ENCODE measurements at regions not wholly inside any gene's neighbourhood (a gene's known extent, or its start where the extent isn't known, plus 50 kb on each side); places are given as distances from the start of the nearest gene placed in this dataset.

DNA sequence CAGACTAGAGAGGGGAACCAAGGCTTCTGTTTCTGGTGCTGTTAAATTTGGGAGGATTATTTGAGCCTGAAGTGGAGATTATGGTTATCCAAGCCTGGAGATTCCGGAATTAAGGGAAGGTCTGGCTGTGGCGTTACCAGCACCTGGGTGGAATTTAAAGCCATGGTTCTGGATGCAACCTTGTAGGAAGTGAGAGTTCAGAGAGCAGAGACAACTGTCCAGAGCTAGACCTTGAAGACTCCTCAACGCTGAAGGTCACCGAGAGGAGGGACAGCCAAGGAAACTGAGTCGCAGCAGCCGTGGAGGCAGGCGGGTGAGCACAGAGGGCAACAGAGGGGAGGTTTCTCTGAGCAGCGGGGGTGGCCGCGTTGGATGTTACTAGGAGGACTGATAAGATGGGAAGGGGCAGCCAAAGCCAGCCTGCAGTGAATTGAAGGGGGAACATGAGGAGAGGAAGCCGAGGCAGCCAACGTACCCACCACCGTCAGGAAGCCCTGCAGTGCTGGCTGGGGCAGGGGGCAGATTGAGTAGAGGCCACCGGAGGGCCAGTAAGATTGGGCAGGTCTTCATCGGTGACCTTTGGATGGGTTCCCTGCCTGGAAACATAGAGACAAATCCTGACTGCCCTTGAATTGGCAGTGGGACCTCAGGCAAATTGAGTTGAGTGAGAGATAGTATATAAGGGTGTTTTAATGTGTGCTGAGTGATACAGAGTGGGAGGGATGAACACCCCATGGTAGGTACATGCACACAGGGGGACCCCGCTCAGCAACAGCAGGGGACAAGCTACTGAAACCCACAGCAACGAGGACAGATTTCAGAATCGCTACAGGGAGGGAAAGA lies 90.3 kb downstream of the SNX5 start:
- H3K36me3 ChIP-seq (ENCODE audit: insufficient read depth in 1 of 2, low read depth in 1 of 2), result no peaks in the 10 kb centered on the region
- no peaks in the 10 kb centered on the region for H3K9me3 ChIP-seq
- 80 to 82% (median 80%) methylated on average over 18 of the region's 18 CpGs for WGBS, 3 donors
- no peak for TF ChIP-seq CTCF (IDR thresholded peaks at IDR 0.05)
- H3K4me3 ChIP-seq, result no peak overlapping the region
- no peaks in the 10 kb centered on the region for H3K4me1 ChIP-seq
- H3K27me3 ChIP-seq (ENCODE audit: insufficient read depth in 3 of 3, low read length in 2 of 3), result no peaks in the 10 kb centered on the region
- intact Hi-C loops (cut with DNase I), result no loop called here
- no peak for ATAC-seq
- no peak for DNase-seq
- H3K27ac ChIP-seq, result no peak overlapping the region

- Histone ChIP-seq H3K4me3 (no peak overlapping the region), H3K9me3 (no peaks in the 10 kb centered on the region), H3K27me3 (ENCODE audit: insufficient read depth in 3 of 3, low read length in 2 of 3) (no peaks in the 10 kb centered on the region), H3K27ac (no peak overlapping the region), H3K4me1 (no peaks in the 10 kb centered on the region), H3K36me3 (ENCODE audit: insufficient read depth in 1 of 2, low read depth in 1 of 2) (no peaks in the 10 kb centered on the region)
- TF ChIP-seq CTCF (IDR thresholded peaks at IDR 0.05), result no peak
- intact Hi-C loops (cut with DNase I), result no loop called here
- ATAC-seq (no peak), DNase-seq (no peak)
- 44 to 48% (median 47%) methylated on average over 9 to 10 of the region's 10 CpGs for WGBS, 3 donors
Observed at GRCh38 chr20:17875981-17876385, 92.6 kb downstream of the SNX5 start.

GRCh38 chr20:17875106-17875980 lies 93.3 kb downstream of the SNX5 start:
- H3K27me3 ChIP-seq (ENCODE audit: insufficient read depth in 3 of 3, low read length in 2 of 3), result no peaks in the 10 kb centered on the region
- H3K4me3 ChIP-seq, result no peak overlapping the region
- H3K9me3 ChIP-seq, result no peaks in the 10 kb centered on the region
- WGBS, 3 donors, result 38 to 44% (median 41%) methylated on average over 15 of the region's 15 CpGs
- intact Hi-C loops (cut with DNase I), result no loop called here
- no peaks in the 10 kb centered on the region for H3K4me1 ChIP-seq
- no peak overlapping the region for H3K27ac ChIP-seq
- DNase-seq (peak; percentile 79 to 80), ATAC-seq (peak in 3 of 4 donors; percentile 40 to 59 (median 48))
- no peaks in the 10 kb centered on the region for H3K36me3 ChIP-seq (ENCODE audit: insufficient read depth in 1 of 2, low read depth in 1 of 2)
- TF ChIP-seq CTCF (IDR thresholded peaks at IDR 0.05), result no peak

DNA sequence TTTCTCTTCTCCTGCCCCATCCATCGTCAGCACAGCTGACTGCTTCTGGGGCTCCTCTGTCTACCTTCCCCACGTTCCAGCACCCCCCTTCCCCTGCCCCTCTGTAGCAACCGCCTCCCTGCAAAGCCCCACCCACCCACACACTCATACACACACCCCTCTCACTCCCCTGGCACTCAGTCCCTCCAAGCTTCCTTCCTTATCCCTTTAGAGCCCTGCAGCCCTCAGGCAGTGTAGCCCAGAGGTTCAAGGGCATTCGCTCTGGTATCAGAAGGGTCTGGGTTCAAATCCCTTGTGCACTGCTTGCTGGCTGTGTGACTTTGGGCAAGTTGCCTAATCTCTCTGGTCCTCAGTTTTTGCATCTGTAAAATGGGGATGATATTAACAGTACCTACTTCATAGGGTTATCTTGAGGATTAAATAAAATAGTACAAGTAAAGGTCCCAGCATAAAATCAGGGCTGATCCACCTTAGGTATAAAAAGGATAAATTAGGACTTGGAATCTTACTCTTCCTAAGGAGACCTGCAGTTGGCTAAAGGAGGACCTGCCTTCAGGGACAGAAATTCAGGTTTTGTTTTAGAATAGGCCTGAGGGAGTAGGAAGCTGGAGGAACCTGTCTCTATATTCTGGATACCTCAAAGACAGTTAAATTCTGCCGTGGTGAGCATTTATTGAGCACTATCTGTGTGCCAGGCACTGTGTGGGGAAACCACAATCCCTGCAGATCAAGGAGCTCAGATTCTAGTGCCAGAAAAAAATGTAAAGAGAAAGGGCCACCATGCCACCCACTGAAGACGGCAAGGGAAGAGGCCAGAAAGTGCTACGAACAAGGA lies 94.1 kb downstream of the SNX5 start:
- Histone ChIP-seq H3K27me3 (ENCODE audit: insufficient read depth in 3 of 3, low read length in 2 of 3) (peaks cover 0 to 8% (median 0%) of the 10 kb centered on the region in 3 donors), H3K27ac (no peak overlapping the region), H3K9me3 (no peaks in the 10 kb centered on the region), H3K4me3 (no peak overlapping the region), H3K36me3 (ENCODE audit: insufficient read depth in 1 of 2, low read depth in 1 of 2) (no peaks in the 10 kb centered on the region), H3K4me1 (no peaks in the 10 kb centered on the region)
- no peak for TF ChIP-seq CTCF (IDR thresholded peaks at IDR 0.05)
- DNase-seq (no peak), ATAC-seq (peak; percentile 40 to 46 (median 44))
- intact Hi-C loops (cut with DNase I), result no loop called here
- WGBS, 3 donors, result 46 to 49% (median 47%) methylated on average over 7 of the region's 7 CpGs
